ENCODE measurements at regions not wholly inside any gene's neighbourhood (a gene's known extent, or its start where the extent isn't known, plus 50 kb on each side); places are given as distances from the start of the nearest gene placed in this dataset.
"Not testable (repeated sequence)": the region's sequence is repeated elsewhere in the genome, so short reads cannot be mapped to it uniquely, and the experiment has no call there.

GRCh38 chrX:830532-830931, 199.9 kb downstream of the SHOX start:
- Mint-ChIP-seq H3K9me3 (ENCODE audit: low read depth) (peaks cover 3% of the 10 kb centered on the region), H3K36me3 (ENCODE audit: insufficient read depth) (no peaks in the 10 kb centered on the region), H3K27me3 (peaks cover 5% of the 10 kb centered on the region), H3K27ac (no peak overlapping the region), H3K4me1 (ENCODE audit: low read depth) (no peaks in the 10 kb centered on the region), H3K4me3 (ENCODE audit: low read depth) (no peak overlapping the region)
- DNase-seq (ENCODE audit: low spot score, unreplicated experiment), result no peak
- no peak for TF ChIP-seq CTCF (IDR thresholded peaks at IDR 0.05; ENCODE audit: unreplicated experiment)

DNA sequence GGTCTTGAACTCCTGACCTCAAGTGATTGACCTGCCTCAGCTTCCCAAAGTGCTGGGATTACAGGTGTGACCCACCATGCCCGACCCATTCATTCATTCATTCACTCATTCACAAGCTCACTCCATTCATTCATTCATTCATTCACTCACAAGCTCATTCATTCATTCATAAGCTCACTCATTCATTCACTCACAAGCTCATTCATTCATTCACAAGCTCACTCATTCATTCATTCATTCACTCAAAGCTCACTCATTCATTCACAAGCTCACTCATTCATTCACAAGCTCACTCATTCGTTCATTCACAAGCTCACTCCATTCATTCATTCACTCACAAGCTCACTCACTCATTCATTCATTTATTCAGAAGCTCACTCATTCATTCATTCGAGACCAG, 198.6 kb downstream of the SHOX start:
- peaks cover 3% of the 10 kb centered on the region for H3K9me3 Mint-ChIP-seq (ENCODE audit: low read depth)
- no peaks in the 10 kb centered on the region for H3K36me3 Mint-ChIP-seq (ENCODE audit: insufficient read depth)
- no peak overlapping the region for H3K4me3 Mint-ChIP-seq (ENCODE audit: low read depth)
- H3K27me3 Mint-ChIP-seq, result peaks cover 5% of the 10 kb centered on the region
- no peak for DNase-seq (ENCODE audit: low spot score, unreplicated experiment)
- no peak for TF ChIP-seq CTCF (IDR thresholded peaks at IDR 0.05; ENCODE audit: unreplicated experiment)
- H3K27ac Mint-ChIP-seq, result no peak overlapping the region
- no peaks in the 10 kb centered on the region for H3K4me1 Mint-ChIP-seq (ENCODE audit: low read depth)

DNA sequence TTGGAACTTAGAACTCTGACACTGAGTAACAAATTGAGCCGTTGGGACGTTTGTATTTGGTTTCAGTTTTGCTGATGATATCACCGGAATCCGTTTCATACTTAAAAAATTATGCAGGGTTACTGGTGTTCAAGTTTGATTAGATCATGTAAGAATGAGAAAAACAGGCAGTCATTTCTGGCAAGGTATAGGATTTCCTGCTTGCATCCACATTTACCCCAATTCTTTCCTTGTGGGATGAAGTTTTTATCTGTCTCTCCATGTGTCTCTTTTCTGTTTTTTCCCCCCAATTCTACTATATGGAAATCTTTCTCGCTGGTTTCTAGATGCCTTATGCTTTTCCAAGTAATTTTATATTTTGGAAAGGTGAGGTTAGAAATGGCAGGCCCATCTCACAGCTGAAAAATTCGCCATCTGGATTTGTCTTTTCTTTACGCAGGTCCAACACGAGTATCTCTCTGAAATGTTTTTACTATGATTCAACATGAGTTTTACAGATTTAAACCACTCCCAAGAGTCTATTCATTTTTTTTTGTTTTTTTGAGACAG, 197.9 kb downstream of the SHOX start:
- H3K4me3 Mint-ChIP-seq (ENCODE audit: low read depth), result no peak overlapping the region
- DNase-seq (ENCODE audit: low spot score, unreplicated experiment), result no peak
- no peaks in the 10 kb centered on the region for H3K4me1 Mint-ChIP-seq (ENCODE audit: low read depth)
- peaks cover 3% of the 10 kb centered on the region for H3K9me3 Mint-ChIP-seq (ENCODE audit: low read depth)
- peaks cover 5% of the 10 kb centered on the region for H3K27me3 Mint-ChIP-seq
- H3K27ac Mint-ChIP-seq, result no peak overlapping the region
- H3K36me3 Mint-ChIP-seq (ENCODE audit: insufficient read depth), result no peaks in the 10 kb centered on the region
- no peak for TF ChIP-seq CTCF (IDR thresholded peaks at IDR 0.05; ENCODE audit: unreplicated experiment)

DNA sequence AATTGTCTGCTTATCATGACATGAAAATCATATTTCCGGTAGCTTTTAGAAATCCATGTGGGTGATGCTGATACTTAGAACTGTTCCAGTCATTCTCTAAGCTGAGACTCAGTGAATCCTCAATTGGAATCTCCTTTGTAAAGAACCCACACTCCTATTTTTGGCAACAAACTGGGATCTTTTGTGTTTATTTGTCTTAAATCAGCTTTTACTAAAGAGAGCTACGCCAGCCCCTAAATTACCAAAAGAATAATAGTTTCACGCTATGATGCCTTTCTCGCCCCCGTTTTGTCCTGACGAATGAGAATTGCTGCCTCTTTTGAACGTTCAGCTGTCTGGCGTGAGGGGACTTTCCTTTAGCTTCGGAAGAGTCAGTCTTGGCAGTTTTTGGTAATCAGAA, 195.9 kb downstream of the SHOX start:
- no peak for DNase-seq (ENCODE audit: low spot score, unreplicated experiment)
- Mint-ChIP-seq H3K4me1 (ENCODE audit: low read depth) (no peaks in the 10 kb centered on the region), H3K36me3 (ENCODE audit: insufficient read depth) (no peaks in the 10 kb centered on the region), H3K27me3 (peaks cover 5% of the 10 kb centered on the region), H3K9me3 (ENCODE audit: low read depth) (peaks cover 3% of the 10 kb centered on the region), H3K27ac (no peak overlapping the region), H3K4me3 (ENCODE audit: low read depth) (no peak overlapping the region)
- no peak for TF ChIP-seq CTCF (IDR thresholded peaks at IDR 0.05; ENCODE audit: unreplicated experiment)

DNA sequence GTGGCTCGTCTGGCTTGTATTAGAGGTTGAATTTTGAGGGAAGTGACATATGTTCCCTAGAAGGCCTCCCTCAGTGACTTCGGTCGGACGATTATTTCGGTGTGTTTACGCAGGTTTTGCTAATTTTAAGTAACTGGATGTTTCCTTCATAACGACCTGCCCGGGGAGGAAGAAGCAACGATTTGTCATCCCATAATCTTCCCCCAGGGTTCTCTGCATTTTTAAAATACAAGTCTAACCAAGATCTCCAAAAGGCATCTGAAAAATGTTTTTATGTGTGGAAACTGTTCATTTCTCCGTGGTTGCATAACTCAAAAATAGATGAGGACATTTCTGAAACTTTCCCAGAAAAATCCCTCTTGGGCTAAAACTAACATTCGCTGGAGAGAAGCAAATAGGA, 195.4 kb downstream of the SHOX start:
- Mint-ChIP-seq H3K36me3 (ENCODE audit: insufficient read depth) (no peaks in the 10 kb centered on the region), H3K27ac (no peak overlapping the region), H3K27me3 (peaks cover 5% of the 10 kb centered on the region), H3K4me1 (ENCODE audit: low read depth) (no peaks in the 10 kb centered on the region), H3K9me3 (ENCODE audit: low read depth) (peaks cover 3% of the 10 kb centered on the region), H3K4me3 (ENCODE audit: low read depth) (no peak overlapping the region)
- no peak for DNase-seq (ENCODE audit: low spot score, unreplicated experiment)
- no peak for TF ChIP-seq CTCF (IDR thresholded peaks at IDR 0.05; ENCODE audit: unreplicated experiment)

- not testable (repeated sequence) for H3K27me3 Mint-ChIP-seq; H3K4me3 Mint-ChIP-seq (ENCODE audit: low read depth); H3K27ac Mint-ChIP-seq; H3K36me3 Mint-ChIP-seq (ENCODE audit: insufficient read depth); H3K4me1 Mint-ChIP-seq (ENCODE audit: low read depth); DNase-seq (ENCODE audit: low spot score, unreplicated experiment); H3K9me3 Mint-ChIP-seq (ENCODE audit: low read depth)
These were observed 192.5 kb downstream of the SHOX start for GRCh38 chrX:823073-823472.
